Panc1 (cell line): ENCODE measurements at regions not wholly inside any gene's neighbourhood (a gene's known extent, or its start where the extent isn't known, plus 50 kb on each side); places are given as distances from the start of the nearest gene placed in this dataset.

Experiments used
- SIN3A ChIP-seq: IDR thresholded peaks from 2 replicates; pipeline ENCODE4 v1.6.1; 2012; ENCODE audit warnings: low read depth, mild to moderate bottlenecking, low read length, moderate library complexity, borderline replicate concordance; ENCODE audit not compliant: insufficient read depth
- TF ChIP-seq, protein P1 (sequence below): fragments of 450-650 bp; IDR thresholded peaks from 2 replicates; pipeline ENCODE4 v1.5.1; 2017; ENCODE audit warnings: mild to moderate bottlenecking

DNA sequence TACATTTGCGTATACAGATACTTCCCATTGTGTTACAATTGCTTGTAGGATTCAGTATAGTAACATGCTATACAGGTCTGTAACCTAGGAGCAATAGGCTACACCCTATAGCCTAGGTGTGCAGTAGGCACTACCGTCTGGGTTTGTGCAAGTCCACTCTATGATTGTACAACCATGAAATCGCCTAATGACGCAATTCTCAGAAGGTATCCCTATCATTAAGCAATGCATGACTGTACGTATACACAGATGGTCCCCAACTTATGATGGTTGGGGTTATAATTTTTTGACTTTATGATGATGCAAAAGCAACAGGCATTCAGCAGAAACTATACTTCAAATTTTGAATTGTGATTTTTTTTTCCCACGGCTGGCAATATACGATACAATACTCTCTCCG lies 458.2 kb upstream of the NOX3 start:
- TF ChIP-seq, protein P1, sequence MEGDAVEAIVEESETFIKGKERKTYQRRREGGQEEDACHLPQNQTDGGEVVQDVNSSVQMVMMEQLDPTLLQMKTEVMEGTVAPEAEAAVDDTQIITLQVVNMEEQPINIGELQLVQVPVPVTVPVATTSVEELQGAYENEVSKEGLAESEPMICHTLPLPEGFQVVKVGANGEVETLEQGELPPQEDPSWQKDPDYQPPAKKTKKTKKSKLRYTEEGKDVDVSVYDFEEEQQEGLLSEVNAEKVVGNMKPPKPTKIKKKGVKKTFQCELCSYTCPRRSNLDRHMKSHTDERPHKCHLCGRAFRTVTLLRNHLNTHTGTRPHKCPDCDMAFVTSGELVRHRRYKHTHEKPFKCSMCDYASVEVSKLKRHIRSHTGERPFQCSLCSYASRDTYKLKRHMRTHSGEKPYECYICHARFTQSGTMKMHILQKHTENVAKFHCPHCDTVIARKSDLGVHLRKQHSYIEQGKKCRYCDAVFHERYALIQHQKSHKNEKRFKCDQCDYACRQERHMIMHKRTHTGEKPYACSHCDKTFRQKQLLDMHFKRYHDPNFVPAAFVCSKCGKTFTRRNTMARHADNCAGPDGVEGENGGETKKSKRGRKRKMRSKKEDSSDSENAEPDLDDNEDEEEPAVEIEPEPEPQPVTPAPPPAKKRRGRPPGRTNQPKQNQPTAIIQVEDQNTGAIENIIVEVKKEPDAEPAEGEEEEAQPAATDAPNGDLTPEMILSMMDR, result no peak
- no peak for TF ChIP-seq SIN3A
